ENCODE measurements at regions not wholly inside any gene's neighbourhood (a gene's known extent, or its start where the extent isn't known, plus 50 kb on each side); places are given as distances from the start of the nearest gene placed in this dataset.

DNA sequence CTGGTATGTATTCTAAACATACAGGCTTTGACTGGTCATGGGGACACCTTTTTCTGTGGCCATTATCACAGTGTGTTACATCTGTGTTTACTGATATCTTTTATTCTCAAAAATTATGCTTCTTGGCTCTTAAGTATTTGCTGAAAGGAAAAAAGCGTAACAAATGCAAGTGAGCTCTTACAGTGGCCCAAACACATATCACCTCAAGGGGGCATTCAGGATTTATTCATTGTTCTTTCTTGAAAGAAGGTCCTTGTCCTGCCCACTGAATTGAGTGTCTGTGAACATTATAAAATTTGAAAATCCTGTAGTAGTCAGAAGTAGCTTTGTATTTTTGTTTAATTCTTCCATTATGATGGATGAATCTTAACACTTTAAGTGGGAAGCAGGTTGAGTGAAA is 454.5 kb downstream of the XIRP2 start:
- ChIA-PET POLR2A (no interaction called here), CTCF (no interaction called here)
- TF ChIP-seq, protein P1, sequence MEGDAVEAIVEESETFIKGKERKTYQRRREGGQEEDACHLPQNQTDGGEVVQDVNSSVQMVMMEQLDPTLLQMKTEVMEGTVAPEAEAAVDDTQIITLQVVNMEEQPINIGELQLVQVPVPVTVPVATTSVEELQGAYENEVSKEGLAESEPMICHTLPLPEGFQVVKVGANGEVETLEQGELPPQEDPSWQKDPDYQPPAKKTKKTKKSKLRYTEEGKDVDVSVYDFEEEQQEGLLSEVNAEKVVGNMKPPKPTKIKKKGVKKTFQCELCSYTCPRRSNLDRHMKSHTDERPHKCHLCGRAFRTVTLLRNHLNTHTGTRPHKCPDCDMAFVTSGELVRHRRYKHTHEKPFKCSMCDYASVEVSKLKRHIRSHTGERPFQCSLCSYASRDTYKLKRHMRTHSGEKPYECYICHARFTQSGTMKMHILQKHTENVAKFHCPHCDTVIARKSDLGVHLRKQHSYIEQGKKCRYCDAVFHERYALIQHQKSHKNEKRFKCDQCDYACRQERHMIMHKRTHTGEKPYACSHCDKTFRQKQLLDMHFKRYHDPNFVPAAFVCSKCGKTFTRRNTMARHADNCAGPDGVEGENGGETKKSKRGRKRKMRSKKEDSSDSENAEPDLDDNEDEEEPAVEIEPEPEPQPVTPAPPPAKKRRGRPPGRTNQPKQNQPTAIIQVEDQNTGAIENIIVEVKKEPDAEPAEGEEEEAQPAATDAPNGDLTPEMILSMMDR (IDR thresholded peaks at IDR 0.05): no peak
- no peak for DNase-seq
- Mint-ChIP-seq H3K27me3 (no peaks in the 10 kb centered on the region), H3K4me3 (no peak overlapping the region), H3K4me1 (ENCODE audit: low read depth) (no peaks in the 10 kb centered on the region), H3K36me3 (ENCODE audit: low read depth) (no peaks in the 10 kb centered on the region), H3K27ac (no peak overlapping the region), H3K9me3 (no peaks in the 10 kb centered on the region)
- Histone ChIP-seq H3K9me3 (ENCODE audit: control insufficient read depth in 1 of 2, insufficient read depth in 1 of 2, low read length in 2 of 2) (no peaks in the 10 kb centered on the region), H3K4me3 (ENCODE audit: low read length) (no peak overlapping the region), H3K4me1 (ENCODE audit: insufficient read depth, low read length) (no peaks in the 10 kb centered on the region), H3K27me3 (ENCODE audit: control insufficient read depth in 1 of 2, insufficient read depth in 2 of 2, low read length in 2 of 2) (no peaks in the 10 kb centered on the region), H3K36me3 (ENCODE audit: insufficient read depth, low read length) (no peaks in the 10 kb centered on the region), H3K27ac (ENCODE audit: low read depth in 1 of 2, low read length in 2 of 2) (no peak overlapping the region)
- no peak for ATAC-seq (ENCODE audit: poor library complexity)
- intact Hi-C loops (cut with DNase I, micrococcal nuclease): no loop called here

DNA sequence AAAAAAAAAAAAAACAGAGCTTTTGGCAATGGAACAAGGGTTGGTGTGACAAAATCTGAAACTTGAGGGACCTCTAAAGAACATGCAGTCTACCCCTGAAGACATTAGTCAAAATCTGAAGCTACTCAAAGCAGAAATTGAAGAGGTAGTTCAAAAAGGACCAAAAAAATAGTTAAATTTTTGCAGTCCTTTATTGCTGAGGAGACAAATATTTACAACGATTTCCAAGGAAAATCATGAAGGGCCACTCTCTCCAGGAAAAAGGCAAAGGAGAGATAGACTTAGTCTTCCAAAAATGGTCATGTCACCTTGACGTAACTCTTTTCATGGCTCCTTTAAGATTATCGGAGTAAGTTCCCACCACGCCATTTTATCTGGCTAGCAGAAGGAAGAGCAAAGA is 452.0 kb downstream of the XIRP2 start:
- Mint-ChIP-seq H3K4me3 (no peak overlapping the region), H3K27ac (no peak overlapping the region), H3K36me3 (ENCODE audit: low read depth) (no peaks in the 10 kb centered on the region), H3K27me3 (peaks cover 3% of the 10 kb centered on the region), H3K9me3 (no peaks in the 10 kb centered on the region), H3K4me1 (ENCODE audit: low read depth) (no peaks in the 10 kb centered on the region)
- intact Hi-C loops (cut with DNase I, micrococcal nuclease): no loop called here
- ChIA-PET CTCF (no interaction called here), POLR2A (no interaction called here)
- Histone ChIP-seq H3K4me1 (ENCODE audit: insufficient read depth, low read length) (no peaks in the 10 kb centered on the region), H3K36me3 (ENCODE audit: insufficient read depth, low read length) (no peaks in the 10 kb centered on the region), H3K27me3 (ENCODE audit: control insufficient read depth in 1 of 2, insufficient read depth in 2 of 2, low read length in 2 of 2) (no peaks in the 10 kb centered on the region), H3K9me3 (ENCODE audit: control insufficient read depth in 1 of 2, insufficient read depth in 1 of 2, low read length in 2 of 2) (no peaks in the 10 kb centered on the region), H3K4me3 (ENCODE audit: low read length) (no peak overlapping the region), H3K27ac (ENCODE audit: low read depth in 1 of 2, low read length in 2 of 2) (no peak overlapping the region)
- ATAC-seq (ENCODE audit: poor library complexity) (no peak), DNase-seq (no peak)
- TF ChIP-seq, protein P1 (IDR thresholded peaks at IDR 0.05): no peak

DNA sequence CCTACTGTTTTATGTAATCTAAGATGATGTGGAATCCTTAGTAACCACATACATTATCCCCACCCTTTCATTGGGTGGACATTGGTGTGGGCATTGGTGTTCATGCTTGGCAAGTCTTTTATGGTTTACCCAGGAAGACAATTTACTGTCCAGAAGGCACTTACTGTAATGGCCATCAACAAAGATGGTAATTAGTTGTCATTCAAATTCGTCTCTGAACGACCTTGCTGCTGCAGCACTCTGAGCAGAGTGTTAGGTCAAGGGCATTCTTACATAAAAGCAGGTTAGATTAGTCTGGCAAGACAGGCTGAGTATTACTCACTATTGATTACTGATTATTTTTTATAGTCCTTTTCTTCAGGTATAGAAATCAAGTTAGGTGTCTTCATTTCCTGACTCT is 447.9 kb downstream of the XIRP2 start:
- intact Hi-C loops (cut with DNase I, micrococcal nuclease): no loop called here
- POLR2A ChIA-PET: no interaction called here
- Mint-ChIP-seq H3K36me3 (ENCODE audit: low read depth) (no peaks in the 10 kb centered on the region), H3K27ac (no peak overlapping the region), H3K27me3 (peaks cover 3% of the 10 kb centered on the region), H3K4me3 (no peak overlapping the region), H3K9me3 (no peaks in the 10 kb centered on the region), H3K4me1 (ENCODE audit: low read depth) (no peaks in the 10 kb centered on the region)
- H3K4me1 ChIP-seq (ENCODE audit: insufficient read depth, low read length): no peaks in the 10 kb centered on the region
- no peak overlapping the region for H3K27ac ChIP-seq (ENCODE audit: low read depth in 1 of 2, low read length in 2 of 2)
- H3K4me3 ChIP-seq (ENCODE audit: low read length): no peak overlapping the region
- no peaks in the 10 kb centered on the region for H3K36me3 ChIP-seq (ENCODE audit: insufficient read depth, low read length)
- H3K9me3 ChIP-seq (ENCODE audit: control insufficient read depth in 1 of 2, insufficient read depth in 1 of 2, low read length in 2 of 2): peaks cover 0 to 7% of the 10 kb centered on the region in 2 experiments
- ATAC-seq (ENCODE audit: poor library complexity) (no peak), DNase-seq (no peak)
- CTCF ChIA-PET: no interaction called here
- TF ChIP-seq, protein P1 (IDR thresholded peaks at IDR 0.05): no peak
- no peaks in the 10 kb centered on the region for H3K27me3 ChIP-seq (ENCODE audit: control insufficient read depth in 1 of 2, insufficient read depth in 2 of 2, low read length in 2 of 2)

All from CD4-positive, alpha-beta T cell (primary cell).